Kidney (tissue), 13 donors: ENCODE measurements at regions not wholly inside any gene's neighbourhood (a gene's known extent, or its start where the extent isn't known, plus 50 kb on each side); places are given as distances from the start of the nearest gene placed in this dataset. TPM values are rescaled to one million over a fixed set of nuclear protein-coding genes. Genes with fewer than 3 reads are reported as not detected.

Experiments used
- DNase-seq, 5 donors: peaks; one replicate each; pipeline ENCODE4 v3.0.0-alpha.2; 2013 to 2020
- FAIRE-seq: peaks from 2 replicates; lab custom pipeline; 2012; peaks lifted over from hg19 to GRCh38; lab: Jason Lieb, UNC
- H3K27ac ChIP-seq, 2 donors: one replicate each; pipeline ENCODE4 v1.7.0; 2013; ENCODE audit warnings: low read depth in 2 of 2, low read length in 2 of 2, inconsistent platforms in 1 of 2
- H3K27me3 ChIP-seq: one replicate; pipeline ENCODE4 v1.7.1; 2013; ENCODE audit warnings: low read length, inconsistent platforms; ENCODE audit not compliant: control insufficient read depth, insufficient read depth
- H3K36me3 ChIP-seq, 3 donors: one replicate each; pipeline versions ENCODE4 v1.7.0 to v1.7.1; 2013; ENCODE audit warnings: low read length in 3 of 3, control low read depth in 1 of 3, inconsistent platforms in 1 of 3; ENCODE audit not compliant: insufficient read depth in 3 of 3, control insufficient read depth in 2 of 3
- H3K4me1 ChIP-seq, 3 donors: one replicate each; pipeline versions ENCODE4 v1.7.0 to v1.7.1; 2013; ENCODE audit warnings: low read length in 3 of 3, inconsistent platforms in 1 of 3, low read depth in 1 of 3; ENCODE audit not compliant: control insufficient read depth in 2 of 3, insufficient read depth in 2 of 3
- H3K4me3 ChIP-seq, 3 donors: one replicate each; pipeline versions ENCODE4 v1.7.0 to v1.8.1; 2013; ENCODE audit warnings: low read length in 3 of 3, control low read depth in 1 of 3, inconsistent platforms in 1 of 3
- H3K9ac ChIP-seq, 3 donors: one replicate each; pipeline versions ENCODE4 v1.7.0 to v1.7.1; 2013; ENCODE audit warnings: low read length in 3 of 3, control low read depth in 1 of 3, inconsistent platforms in 1 of 3
- H3K9me3 ChIP-seq, 3 donors: one replicate each; pipeline versions ENCODE4 v1.7.0 to v1.7.1; 2013; ENCODE audit warnings: low read length in 3 of 3, control low read depth in 1 of 3, inconsistent platforms in 1 of 3; ENCODE audit not compliant: control insufficient read depth in 2 of 3, insufficient read depth in 1 of 3
- intact Hi-C: fragments of 100-400 bp; cut with DNase I; formaldehyde crosslinking; loops from one replicate; pipeline ENCODE4 v1.11.1; 2022
- microRNA-seq: library from miRNA; unstranded; fragments of <30 nt; microRNA quantifications from one replicate; pipeline ENCODE4 v1.2.0, GENCODE V29; 2020
- TF ChIP-seq, protein P1 (sequence below): IDR thresholded peaks from 3 replicates; pipeline ENCODE4 v1.5.1; 2012; ENCODE audit warnings: mild to moderate bottlenecking, moderate library complexity, borderline replicate concordance; ENCODE audit not compliant: insufficient read depth; ENCODE audit errors: extremely low read depth
- donor health status: control.
- donor health status: control.
- donor health status: control.
- donor health status: control.
- donor health status: control.
- donor health status: DM: yes; HTN: yes; CAD: no.
- donor health status: Normal renal cell carcinoma (clear cell type).

DNA sequence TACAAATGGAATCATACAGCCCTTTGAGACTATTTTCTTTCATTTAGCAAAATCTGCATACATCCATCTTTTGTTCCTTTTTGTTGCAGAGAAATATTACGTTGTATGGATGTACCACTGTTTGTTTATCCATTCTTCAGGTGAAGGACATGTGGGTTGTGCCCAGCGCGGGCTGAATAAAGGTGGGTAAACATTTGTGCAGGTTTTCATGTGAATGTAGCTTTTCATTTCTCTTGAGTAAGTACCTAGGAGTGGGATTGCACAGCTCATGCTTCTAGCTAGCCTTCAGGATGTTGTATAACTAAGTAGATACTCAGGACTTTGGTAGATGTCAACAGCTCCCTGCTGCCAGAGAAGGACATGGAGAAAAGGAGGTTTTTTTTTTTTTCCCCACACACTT, 50.6 kb upstream of the SPRED2 start:
- no peak for FAIRE-seq
- intact Hi-C loops, result no loop called here
- no peaks in the 10 kb centered on the region for H3K27me3 ChIP-seq

More for the DNA sequence above, 50.6 kb upstream of the SPRED2 start:
- H3K4me3 ChIP-seq, result no peak overlapping the region
- no peaks in the 10 kb centered on the region for H3K36me3 ChIP-seq
- TF ChIP-seq, protein P1, sequence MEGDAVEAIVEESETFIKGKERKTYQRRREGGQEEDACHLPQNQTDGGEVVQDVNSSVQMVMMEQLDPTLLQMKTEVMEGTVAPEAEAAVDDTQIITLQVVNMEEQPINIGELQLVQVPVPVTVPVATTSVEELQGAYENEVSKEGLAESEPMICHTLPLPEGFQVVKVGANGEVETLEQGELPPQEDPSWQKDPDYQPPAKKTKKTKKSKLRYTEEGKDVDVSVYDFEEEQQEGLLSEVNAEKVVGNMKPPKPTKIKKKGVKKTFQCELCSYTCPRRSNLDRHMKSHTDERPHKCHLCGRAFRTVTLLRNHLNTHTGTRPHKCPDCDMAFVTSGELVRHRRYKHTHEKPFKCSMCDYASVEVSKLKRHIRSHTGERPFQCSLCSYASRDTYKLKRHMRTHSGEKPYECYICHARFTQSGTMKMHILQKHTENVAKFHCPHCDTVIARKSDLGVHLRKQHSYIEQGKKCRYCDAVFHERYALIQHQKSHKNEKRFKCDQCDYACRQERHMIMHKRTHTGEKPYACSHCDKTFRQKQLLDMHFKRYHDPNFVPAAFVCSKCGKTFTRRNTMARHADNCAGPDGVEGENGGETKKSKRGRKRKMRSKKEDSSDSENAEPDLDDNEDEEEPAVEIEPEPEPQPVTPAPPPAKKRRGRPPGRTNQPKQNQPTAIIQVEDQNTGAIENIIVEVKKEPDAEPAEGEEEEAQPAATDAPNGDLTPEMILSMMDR, result no peak
- H3K9me3 ChIP-seq, result peaks cover 0 to under 1% (median 0%) of the 10 kb centered on the region in 3 donors
- no peak overlapping the region for H3K9ac ChIP-seq
- DNase-seq, result no peak
- H3K27ac ChIP-seq, result no peak overlapping the region
- peaks cover 0 to 5% (median 4%) of the 10 kb centered on the region in 3 donors for H3K4me1 ChIP-seq

Small RNAs in the stretch of these regions (microRNA-seq; reads per million reads assigned to microRNA genes)
- gene MIR4778, result not detected
